DND-41 (cell line): ENCODE measurements at regions not wholly inside any gene's neighbourhood (a gene's known extent, or its start where the extent isn't known, plus 50 kb on each side); places are given as distances from the start of the nearest gene placed in this dataset.

Experiments used
- CTCF ChIP-seq: IDR thresholded peaks from 2 replicates; pipeline ENCODE4 v1.5.1; 2012; ENCODE audit warnings: borderline replicate concordance, low read length, moderate library complexity, mild to moderate bottlenecking; ENCODE audit not compliant: poor library complexity, severe bottlenecking; ENCODE audit errors: extremely low read depth
- EZH2 ChIP-seq: IDR thresholded peaks from 3 replicates; pipeline ENCODE4 v1.6.1; 2012; ENCODE audit warnings: borderline replicate concordance, low read depth, mild to moderate bottlenecking, moderate library complexity, low read length, inconsistent platforms; ENCODE audit not compliant: severe bottlenecking

GRCh38 chr3:178096955-178097354 is 439.3 kb upstream of the KCNMB2 start:
- TF ChIP-seq EZH2 (no peak), CTCF (no peak)
